ENCODE measurements at regions not wholly inside any gene's neighbourhood (a gene's known extent, or its start where the extent isn't known, plus 50 kb on each side); places are given as distances from the start of the nearest gene placed in this dataset.

DNA sequence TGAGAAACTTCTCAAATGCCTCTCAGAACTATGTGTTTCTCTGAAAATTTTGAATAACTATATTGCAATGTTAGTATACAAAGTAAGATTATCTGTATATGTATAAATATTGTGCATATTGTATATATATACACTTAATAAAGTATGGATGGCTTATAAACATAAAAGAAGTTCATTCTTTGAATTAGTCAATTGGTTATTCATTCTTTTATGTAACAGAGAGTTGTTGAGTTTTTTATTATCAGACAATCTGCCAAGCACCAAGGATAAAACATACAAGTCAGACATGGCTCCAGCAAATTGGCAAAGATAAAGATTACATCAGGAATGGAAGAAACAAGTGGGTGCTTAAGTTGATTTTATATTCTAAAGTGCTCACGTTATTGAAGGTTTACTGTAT is 289.1 kb upstream of the EYS start (continued):
- TF ChIP-seq, protein P1, sequence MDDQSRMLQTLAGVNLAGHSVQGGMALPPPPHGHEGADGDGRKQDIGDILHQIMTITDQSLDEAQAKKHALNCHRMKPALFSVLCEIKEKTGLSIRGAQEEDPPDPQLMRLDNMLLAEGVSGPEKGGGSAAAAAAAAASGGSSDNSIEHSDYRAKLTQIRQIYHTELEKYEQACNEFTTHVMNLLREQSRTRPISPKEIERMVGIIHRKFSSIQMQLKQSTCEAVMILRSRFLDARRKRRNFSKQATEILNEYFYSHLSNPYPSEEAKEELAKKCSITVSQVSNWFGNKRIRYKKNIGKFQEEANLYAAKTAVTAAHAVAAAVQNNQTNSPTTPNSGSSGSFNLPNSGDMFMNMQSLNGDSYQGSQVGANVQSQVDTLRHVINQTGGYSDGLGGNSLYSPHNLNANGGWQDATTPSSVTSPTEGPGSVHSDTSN (IDR thresholded peaks at IDR 0.05; ENCODE audit: insufficient replicate concordance, low read depth, low read length), result no peak
- no peak for TF ChIP-seq BACH1 (IDR thresholded peaks at IDR 0.05; ENCODE audit: borderline replicate concordance)
- TF ChIP-seq, protein P2, sequence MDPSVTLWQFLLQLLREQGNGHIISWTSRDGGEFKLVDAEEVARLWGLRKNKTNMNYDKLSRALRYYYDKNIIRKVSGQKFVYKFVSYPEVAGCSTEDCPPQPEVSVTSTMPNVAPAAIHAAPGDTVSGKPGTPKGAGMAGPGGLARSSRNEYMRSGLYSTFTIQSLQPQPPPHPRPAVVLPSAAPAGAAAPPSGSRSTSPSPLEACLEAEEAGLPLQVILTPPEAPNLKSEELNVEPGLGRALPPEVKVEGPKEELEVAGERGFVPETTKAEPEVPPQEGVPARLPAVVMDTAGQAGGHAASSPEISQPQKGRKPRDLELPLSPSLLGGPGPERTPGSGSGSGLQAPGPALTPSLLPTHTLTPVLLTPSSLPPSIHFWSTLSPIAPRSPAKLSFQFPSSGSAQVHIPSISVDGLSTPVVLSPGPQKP (IDR thresholded peaks at IDR 0.05; ENCODE audit: low read depth, low read length), result no peak
- TF ChIP-seq SMAD1 (IDR thresholded peaks at IDR 0.05; ENCODE audit: low read depth, partially characterized antibody), result no peak
- TF ChIP-seq FOXK2 (IDR thresholded peaks at IDR 0.05), result no peak

DNA sequence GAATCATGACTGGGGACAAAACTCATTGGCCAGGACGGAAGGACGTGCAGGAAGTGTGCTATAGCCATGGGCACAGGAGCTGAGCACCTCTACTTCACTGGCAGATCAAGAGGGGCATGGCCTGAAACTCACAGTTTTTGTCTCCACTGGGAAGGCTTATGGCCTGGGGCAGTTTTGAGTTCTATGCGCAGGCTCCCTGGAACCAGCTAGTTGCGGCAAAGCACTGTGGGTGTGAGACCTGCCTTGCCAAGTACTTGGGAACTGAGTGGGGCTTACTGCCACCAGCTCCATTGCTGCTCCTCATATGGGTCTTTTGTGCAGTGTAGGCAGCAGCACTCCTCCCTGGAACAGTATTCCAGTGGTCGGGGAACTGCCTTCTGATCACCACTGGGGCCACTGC is 282.6 kb upstream of the EYS start:
- no peak overlapping the region for H3K4me2 ChIP-seq (ENCODE audit: control insufficient read depth, insufficient read depth)
- CTCF ChIA-PET, result no interaction called here
- no peak for FAIRE-seq
- SMC1A ChIA-PET (ENCODE audit: uncharacterized antibody, unreplicated experiment), result no interaction called here
- in situ Hi-C loops (cut with MboI) (no loop called here), intact Hi-C loops (cut with micrococcal nuclease; ENCODE audit: unreplicated experiment) (no loop called here)
- H2AFZ ChIP-seq (ENCODE audit: control insufficient read depth, low read depth, low read length), result no peak overlapping the region
- RAD21 ChIA-PET (ENCODE audit: unreplicated experiment), result no interaction called here
- no peak overlapping the region for H3K27ac ChIP-seq (ENCODE audit: control insufficient read depth, insufficient read depth)
- no TSS peak for BruUV-seq (replicated peaks)
- no peak for ATAC-seq
- H4K20me1 ChIP-seq (ENCODE audit: control insufficient read depth, insufficient read depth), result no peaks in the 10 kb centered on the region
- no peak overlapping the region for H3K4me3 ChIP-seq
- POLR2A ChIA-PET, result no interaction called here
- no peaks in the 10 kb centered on the region for H3K9me3 ChIP-seq (replicated peaks; ENCODE audit: control insufficient read depth, insufficient read depth, low read length)
- H3K4me1 ChIP-seq (ENCODE audit: control insufficient read depth, insufficient read depth, low read length), result no peaks in the 10 kb centered on the region
- H3K27me3 ChIP-seq (replicated peaks in 1 of 2; ENCODE audit: control insufficient read depth in 2 of 2, insufficient read depth in 2 of 2, low read length in 1 of 2), result no peaks in the 10 kb centered on the region
- no peak overlapping the region for H3K9ac ChIP-seq (ENCODE audit: control insufficient read depth, insufficient read depth, low read length)
- H3K79me2 ChIP-seq (ENCODE audit: control insufficient read depth, insufficient read depth, low read length), result no peaks in the 10 kb centered on the region
- H3K36me3 ChIP-seq (ENCODE audit: control insufficient read depth in 2 of 2, insufficient read depth in 2 of 2, low read length in 1 of 2), result no peaks in the 10 kb centered on the region
- no peak for DNase-seq (ENCODE audit: low read depth, low spot score)
- WGBS (ENCODE audit: insufficient coverage, insufficient replicate concordance, low lambda C conversion rate, missing lambda C conversion rate), result 22% methylated on average over 5 of the region's 5 CpGs
- no peak for TF ChIP-seq GABPA (IDR thresholded peaks at IDR 0.05; ENCODE audit: low read depth)
- TF ChIP-seq CBX3 (IDR thresholded peaks at IDR 0.05; ENCODE audit: borderline replicate concordance, low read depth), result no peak
- TF ChIP-seq POLR2A (IDR thresholded peaks at IDR 0.05; ENCODE audit: low read depth, low read length), result no peak
- TF ChIP-seq, protein P3, sequence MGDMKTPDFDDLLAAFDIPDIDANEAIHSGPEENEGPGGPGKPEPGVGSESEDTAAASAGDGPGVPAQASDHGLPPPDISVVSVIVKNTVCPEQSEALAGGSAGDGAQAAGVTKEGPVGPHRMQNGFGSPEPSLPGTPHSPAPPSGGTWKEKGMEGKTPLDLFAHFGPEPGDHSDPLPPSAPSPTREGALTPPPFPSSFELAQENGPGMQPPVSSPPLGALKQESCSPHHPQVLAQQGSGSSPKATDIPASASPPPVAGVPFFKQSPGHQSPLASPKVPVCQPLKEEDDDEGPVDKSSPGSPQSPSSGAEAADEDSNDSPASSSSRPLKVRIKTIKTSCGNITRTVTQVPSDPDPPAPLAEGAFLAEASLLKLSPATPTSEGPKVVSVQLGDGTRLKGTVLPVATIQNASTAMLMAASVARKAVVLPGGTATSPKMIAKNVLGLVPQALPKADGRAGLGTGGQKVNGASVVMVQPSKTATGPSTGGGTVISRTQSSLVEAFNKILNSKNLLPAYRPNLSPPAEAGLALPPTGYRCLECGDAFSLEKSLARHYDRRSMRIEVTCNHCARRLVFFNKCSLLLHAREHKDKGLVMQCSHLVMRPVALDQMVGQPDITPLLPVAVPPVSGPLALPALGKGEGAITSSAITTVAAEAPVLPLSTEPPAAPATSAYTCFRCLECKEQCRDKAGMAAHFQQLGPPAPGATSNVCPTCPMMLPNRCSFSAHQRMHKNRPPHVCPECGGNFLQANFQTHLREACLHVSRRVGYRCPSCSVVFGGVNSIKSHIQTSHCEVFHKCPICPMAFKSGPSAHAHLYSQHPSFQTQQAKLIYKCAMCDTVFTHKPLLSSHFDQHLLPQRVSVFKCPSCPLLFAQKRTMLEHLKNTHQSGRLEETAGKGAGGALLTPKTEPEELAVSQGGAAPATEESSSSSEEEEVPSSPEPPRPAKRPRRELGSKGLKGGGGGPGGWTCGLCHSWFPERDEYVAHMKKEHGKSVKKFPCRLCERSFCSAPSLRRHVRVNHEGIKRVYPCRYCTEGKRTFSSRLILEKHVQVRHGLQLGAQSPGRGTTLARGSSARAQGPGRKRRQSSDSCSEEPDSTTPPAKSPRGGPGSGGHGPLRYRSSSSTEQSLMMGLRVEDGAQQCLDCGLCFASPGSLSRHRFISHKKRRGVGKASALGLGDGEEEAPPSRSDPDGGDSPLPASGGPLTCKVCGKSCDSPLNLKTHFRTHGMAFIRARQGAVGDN (IDR thresholded peaks at IDR 0.05), result no peak
- TF ChIP-seq EED (IDR thresholded peaks at IDR 0.05; ENCODE audit: low read depth), result no peak
- TF ChIP-seq IKZF1 (conservative IDR thresholded peaks at IDR 0.05), result no peak
- TF ChIP-seq, protein P4, sequence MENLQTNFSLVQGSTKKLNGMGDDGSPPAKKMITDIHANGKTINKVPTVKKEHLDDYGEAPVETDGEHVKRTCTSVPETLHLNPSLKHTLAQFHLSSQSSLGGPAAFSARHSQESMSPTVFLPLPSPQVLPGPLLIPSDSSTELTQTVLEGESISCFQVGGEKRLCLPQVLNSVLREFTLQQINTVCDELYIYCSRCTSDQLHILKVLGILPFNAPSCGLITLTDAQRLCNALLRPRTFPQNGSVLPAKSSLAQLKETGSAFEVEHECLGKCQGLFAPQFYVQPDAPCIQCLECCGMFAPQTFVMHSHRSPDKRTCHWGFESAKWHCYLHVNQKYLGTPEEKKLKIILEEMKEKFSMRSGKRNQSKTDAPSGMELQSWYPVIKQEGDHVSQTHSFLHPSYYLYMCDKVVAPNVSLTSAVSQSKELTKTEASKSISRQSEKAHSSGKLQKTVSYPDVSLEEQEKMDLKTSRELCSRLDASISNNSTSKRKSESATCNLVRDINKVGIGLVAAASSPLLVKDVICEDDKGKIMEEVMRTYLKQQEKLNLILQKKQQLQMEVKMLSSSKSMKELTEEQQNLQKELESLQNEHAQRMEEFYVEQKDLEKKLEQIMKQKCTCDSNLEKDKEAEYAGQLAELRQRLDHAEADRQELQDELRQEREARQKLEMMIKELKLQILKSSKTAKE (IDR thresholded peaks at IDR 0.05; ENCODE audit: low read depth, poor library complexity, severe bottlenecking), result no peak
- no peak for TF ChIP-seq MTA2 (IDR thresholded peaks at IDR 0.05; ENCODE audit: low read depth)
